ENCODE measurements at regions not wholly inside any gene's neighbourhood (a gene's known extent, or its start where the extent isn't known, plus 50 kb on each side); places are given as distances from the start of the nearest gene placed in this dataset.

GRCh38 chr9:19600538-19600937 is 188.3 kb downstream of the SLC24A2 start:
- in situ Hi-C loops (cut with HindIII; ENCODE audit: low sequenced_read_pairs): no loop called here

- in situ Hi-C loops (cut with HindIII; ENCODE audit: low sequenced_read_pairs): loop anchor here (25.0 kb wide), 2 partner anchors 111 to 139 kb away; no protein-coding TSS in a partner anchor
Observed at GRCh38 chr9:19598722-19599121, 189.9 kb downstream of the ACER2 start.

GRCh38 chr9:19597176-19597575 is 188.4 kb downstream of the ACER2 start:
- in situ Hi-C loops (cut with HindIII; ENCODE audit: low sequenced_read_pairs): loop anchor here (25.0 kb wide), 2 partner anchors 110 to 140 kb away; no protein-coding TSS in a partner anchor

- in situ Hi-C loops (cut with HindIII; ENCODE audit: low sequenced_read_pairs): loop anchor here (25.0 kb wide), 2 partner anchors 108 to 142 kb away; no protein-coding TSS in a partner anchor
Observed at GRCh38 chr9:19595003-19595402, 186.2 kb downstream of the ACER2 start.

GRCh38 chr9:19587678-19588077 is 178.9 kb downstream of the ACER2 start:
- in situ Hi-C loops (cut with HindIII; ENCODE audit: low sequenced_read_pairs): loop anchor here (25.0 kb wide), 2 partner anchors 100 to 150 kb away; no protein-coding TSS in a partner anchor

- in situ Hi-C loops (cut with HindIII; ENCODE audit: low sequenced_read_pairs): loop anchor here (25.0 kb wide), 2 partner anchors 97 to 153 kb away; no protein-coding TSS in a partner anchor
Observed at GRCh38 chr9:19583890-19584289, 175.1 kb downstream of the ACER2 start.

GRCh38 chr9:19577411-19577810 is 168.6 kb downstream of the ACER2 start:
- in situ Hi-C loops (cut with HindIII; ENCODE audit: low sequenced_read_pairs): loop anchor here (25.0 kb wide), 2 partner anchors 90 to 160 kb away; no protein-coding TSS in a partner anchor

- in situ Hi-C loops (cut with HindIII; ENCODE audit: low sequenced_read_pairs): no loop called here
Observed at GRCh38 chr9:19568946-19569345, 160.1 kb downstream of the ACER2 start.

- in situ Hi-C loops (cut with HindIII; ENCODE audit: low sequenced_read_pairs): no loop called here
Observed at GRCh38 chr9:19564396-19565061, 155.7 kb downstream of the ACER2 start.

- in situ Hi-C loops (cut with HindIII; ENCODE audit: low sequenced_read_pairs): no loop called here
Observed at GRCh38 chr9:19555214-19555613, 146.4 kb downstream of the ACER2 start.

- in situ Hi-C loops (cut with HindIII; ENCODE audit: low sequenced_read_pairs): no loop called here
Observed at GRCh38 chr9:19554529-19554928, 145.7 kb downstream of the ACER2 start.

- in situ Hi-C loops (cut with HindIII; ENCODE audit: low sequenced_read_pairs): no loop called here
Observed at GRCh38 chr9:19553441-19553840, 144.6 kb downstream of the ACER2 start.

GRCh38 chr9:19552282-19553105 is 143.7 kb downstream of the ACER2 start:
- in situ Hi-C loops (cut with HindIII; ENCODE audit: low sequenced_read_pairs): no loop called here

- in situ Hi-C loops (cut with HindIII; ENCODE audit: low sequenced_read_pairs): no loop called here
Observed at GRCh38 chr9:19551124-19551929, 142.5 kb downstream of the ACER2 start.

- in situ Hi-C loops (cut with HindIII; ENCODE audit: low sequenced_read_pairs): no loop called here
Observed at GRCh38 chr9:19550009-19550408, 141.2 kb downstream of the ACER2 start.

GRCh38 chr9:19533373-19533772 is 124.6 kb downstream of the ACER2 start:
- in situ Hi-C loops (cut with HindIII; ENCODE audit: low sequenced_read_pairs): no loop called here

- in situ Hi-C loops (cut with HindIII; ENCODE audit: low sequenced_read_pairs): no loop called here
Observed at GRCh38 chr9:19527663-19528062, 118.9 kb downstream of the ACER2 start.

GRCh38 chr9:19522558-19522957 is 113.7 kb downstream of the ACER2 start:
- in situ Hi-C loops (cut with HindIII; ENCODE audit: low sequenced_read_pairs): no loop called here

- in situ Hi-C loops (cut with HindIII; ENCODE audit: low sequenced_read_pairs): no loop called here
Observed at GRCh38 chr9:19521205-19521604, 112.4 kb downstream of the ACER2 start.

GRCh38 chr9:19517202-19517942 is 108.6 kb downstream of the ACER2 start:
- in situ Hi-C loops (cut with HindIII; ENCODE audit: low sequenced_read_pairs): no loop called here

Measured in endothelial cell of hepatic sinusoid (primary cell).